Endothelial cell of umbilical vein (primary cell): ENCODE measurements at regions not wholly inside any gene's neighbourhood (a gene's known extent, or its start where the extent isn't known, plus 50 kb on each side); places are given as distances from the start of the nearest gene placed in this dataset.

Source experiments
- BruUV-seq: library from RNA; stranded (reverse); fragments of 400-500 nt; replicated peaks from 2 replicates; lab custom pipeline; 2021; lab: Mats Ljungman, UMichigan
- CTCF ChIA-PET: fragments of 300-600, 350-600 bp; sonication (Branson Sonifier 250); formaldehyde crosslinking; loops from one replicate; lab custom pipeline; 2021; ENCODE audit warnings: antibody characterized with exemption, inconsistent platforms; lab: Charles Lee
- POLR2A ChIA-PET: fragments of 300-600, 350-600 bp; sonication (Branson Sonifier 250); formaldehyde crosslinking; loops from one replicate; lab custom pipeline; 2021; ENCODE audit warnings: antibody characterized with exemption, inconsistent platforms; lab: Charles Lee
- DNase-seq: peaks from one replicate; pipeline ENCODE4 v3.0.0-alpha.2; 2011; ENCODE audit warnings: low read depth, low spot score
- FAIRE-seq: peaks from 2 replicates; lab custom pipeline; 2011; peaks lifted over from hg19 to GRCh38; lab: Jason Lieb, UNC
- H2AFZ ChIP-seq: 2 replicates; pipeline ENCODE4 v1.6.0; 2012; ENCODE audit warnings: low read depth, low read length, control low read depth, inconsistent platforms
- H3K27ac ChIP-seq: 2 replicates; pipeline ENCODE4 v1.5.1; 2011; ENCODE audit warnings: low read depth, mild to moderate bottlenecking, control low read depth, low read length, moderate library complexity; ENCODE audit not compliant: insufficient read depth
- H3K27me3 ChIP-seq, 2 experiments: 2 replicates each; pipeline versions ENCODE4 v1.6.0 to v1.6.1; 2011; ENCODE audit warnings: low read length in 2 of 2, mixed read lengths in 1 of 2; ENCODE audit not compliant: control insufficient read depth in 2 of 2, insufficient read depth in 2 of 2
- H3K36me3 ChIP-seq, 2 experiments: 2 replicates in 1 of 2; 3 replicates in 1 of 2; pipeline ENCODE4 v1.5.1; 2011; ENCODE audit warnings: low read length in 2 of 2, mild to moderate bottlenecking in 1 of 2, moderate library complexity in 1 of 2; ENCODE audit not compliant: control insufficient read depth in 2 of 2, insufficient read depth in 2 of 2; ENCODE audit errors: extremely low read depth in 1 of 2
- H3K4me1 ChIP-seq: 3 replicates; pipeline ENCODE4 v1.5.1; 2011; ENCODE audit warnings: mild to moderate bottlenecking, low read length; ENCODE audit not compliant: control insufficient read depth, insufficient read depth; ENCODE audit errors: extremely low read depth
- H3K4me2 ChIP-seq: 2 replicates; pipeline ENCODE4 v1.6.1; 2011; ENCODE audit warnings: low read length, control low read depth, mixed read lengths; ENCODE audit not compliant: insufficient read depth
- H3K4me3 ChIP-seq, 3 experiments: fragments of 200-600 bp in 1 of 3; sonication (generic), shearing (Covaris generic) in 1 of 3; replicated peaks in 1 of 3; 2 replicates each; pipeline ENCODE4 v1.5.1; 2011 to 2016; ENCODE audit warnings: control low read depth in 3 of 3, low read length in 3 of 3, mild to moderate bottlenecking in 2 of 3, inconsistent platforms in 1 of 3, low read depth in 1 of 3, moderate library complexity in 1 of 3; ENCODE audit not compliant: insufficient read depth in 1 of 3
- H3K79me2 ChIP-seq: 2 replicates; pipeline ENCODE4 v1.6.0; 2012; ENCODE audit warnings: low read length, inconsistent platforms; ENCODE audit not compliant: control insufficient read depth, insufficient read depth
- H3K9ac ChIP-seq: replicated peaks from 2 replicates; pipeline ENCODE3; 2011; ENCODE audit warnings: low read length, control low read depth; ENCODE audit not compliant: insufficient read depth; ENCODE audit errors: extremely low read depth
- H3K9me1 ChIP-seq: replicated peaks from 3 replicates; pipeline ENCODE4 v1.6.0; 2011; ENCODE audit warnings: mild to moderate bottlenecking, low read length; ENCODE audit not compliant: control insufficient read depth, insufficient read depth; ENCODE audit errors: extremely low read depth
- H3K9me3 ChIP-seq: replicated peaks from 2 replicates; pipeline ENCODE4 v1.5.1; 2012; ENCODE audit warnings: low read length, inconsistent platforms; ENCODE audit not compliant: control insufficient read depth, insufficient read depth
- H4K20me1 ChIP-seq: replicated peaks from 2 replicates; pipeline ENCODE3; 2011; ENCODE audit warnings: mild to moderate bottlenecking, low read length; ENCODE audit not compliant: control insufficient read depth, insufficient read depth; ENCODE audit errors: extremely low read depth
- EZH2 ChIP-seq: IDR thresholded peaks from 2 replicates; pipeline ENCODE4 v1.6.1; 2012; ENCODE audit warnings: borderline replicate concordance, low read depth, mild to moderate bottlenecking, moderate library complexity, low read length, inconsistent platforms; ENCODE audit not compliant: severe bottlenecking
- FOS ChIP-seq: IDR thresholded peaks from 2 replicates; pipeline ENCODE4 v1.6.1; 2011; ENCODE audit warnings: mild to moderate bottlenecking, low read length, moderate library complexity, borderline replicate concordance; ENCODE audit not compliant: insufficient read depth
- GATA2 ChIP-seq: IDR thresholded peaks from 2 replicates; pipeline ENCODE4 v1.7.0; 2011; ENCODE audit warnings: low read depth, mild to moderate bottlenecking, moderate library complexity, mixed read lengths, low read length; ENCODE audit not compliant: insufficient read length, insufficient read depth
- JUN ChIP-seq: IDR thresholded peaks from 2 replicates; pipeline ENCODE4 v1.6.1; 2011; ENCODE audit warnings: borderline replicate concordance, low read depth; ENCODE audit not compliant: insufficient read length, insufficient read depth
- MYC ChIP-seq: IDR thresholded peaks from one replicate; pipeline ENCODE4 v1.6.1; 2011; ENCODE audit warnings: mild to moderate bottlenecking, low read depth, low read length
- POLR2A ChIP-seq: IDR thresholded peaks from 2 replicates; pipeline ENCODE4 v1.6.1; 2012; ENCODE audit warnings: low read depth, mild to moderate bottlenecking, control low read depth, low read length
- POLR2AphosphoS5 ChIP-seq: IDR thresholded peaks from 2 replicates; pipeline ENCODE4 v1.6.1; 2012; ENCODE audit warnings: low read depth, mild to moderate bottlenecking, control low read depth, low read length, moderate library complexity; ENCODE audit not compliant: insufficient read depth
- dilution Hi-C: fragments of 300-500 bp; cut with MboI; formaldehyde crosslinking; loops from one replicate; pipeline ENCODE4 v1.15.0; 2019; ENCODE audit warnings: low sequenced_read_pairs; ENCODE audit not compliant: extremely low pct_ligation_motif_present
- intact Hi-C: fragments of 100-400 bp; cut with micrococcal nuclease; formaldehyde crosslinking; loops from one replicate; pipeline ENCODE4 v1.10.0; 2022
- TF ChIP-seq, protein P1 (sequence below), 2 donors: IDR thresholded peaks; 1 replicate in 1 of 2; 2 replicates in 1 of 2; pipeline ENCODE4 v1.5.1; 2011; ENCODE audit warnings: low read length in 2 of 2, mild to moderate bottlenecking in 2 of 2, moderate library complexity in 2 of 2, control low read depth in 1 of 2, inconsistent platforms in 1 of 2, low read depth in 1 of 2; ENCODE audit not compliant: insufficient read depth in 1 of 2; ENCODE audit errors: extremely low read depth in 1 of 2
- TF ChIP-seq, protein P2 (sequence below): IDR thresholded peaks from 2 replicates; pipeline ENCODE4 v1.6.1; 2011; ENCODE audit not compliant: insufficient read depth, insufficient read length

- Histone ChIP-seq H3K27me3 (no peaks in the 10 kb centered on the region), H3K36me3 (no peaks in the 10 kb centered on the region), H3K27ac (no peak overlapping the region), H3K4me3 (no peak overlapping the region), H3K9ac (no peak overlapping the region), H3K79me2 (no peaks in the 10 kb centered on the region), H3K4me2 (no peak overlapping the region), H3K9me3 (no peaks in the 10 kb centered on the region), H3K4me1 (no peaks in the 10 kb centered on the region), H3K9me1 (no peaks in the 10 kb centered on the region), H2AFZ (no peak overlapping the region), H4K20me1 (no peaks in the 10 kb centered on the region)
- POLR2A ChIA-PET = no interaction called here
- DNase-seq (no peak), FAIRE-seq (no peak)
- dilution Hi-C loops = no loop called here
- CTCF ChIA-PET = no interaction called here
- BruUV-seq = no TSS peak
- TF ChIP-seq, protein P1, sequence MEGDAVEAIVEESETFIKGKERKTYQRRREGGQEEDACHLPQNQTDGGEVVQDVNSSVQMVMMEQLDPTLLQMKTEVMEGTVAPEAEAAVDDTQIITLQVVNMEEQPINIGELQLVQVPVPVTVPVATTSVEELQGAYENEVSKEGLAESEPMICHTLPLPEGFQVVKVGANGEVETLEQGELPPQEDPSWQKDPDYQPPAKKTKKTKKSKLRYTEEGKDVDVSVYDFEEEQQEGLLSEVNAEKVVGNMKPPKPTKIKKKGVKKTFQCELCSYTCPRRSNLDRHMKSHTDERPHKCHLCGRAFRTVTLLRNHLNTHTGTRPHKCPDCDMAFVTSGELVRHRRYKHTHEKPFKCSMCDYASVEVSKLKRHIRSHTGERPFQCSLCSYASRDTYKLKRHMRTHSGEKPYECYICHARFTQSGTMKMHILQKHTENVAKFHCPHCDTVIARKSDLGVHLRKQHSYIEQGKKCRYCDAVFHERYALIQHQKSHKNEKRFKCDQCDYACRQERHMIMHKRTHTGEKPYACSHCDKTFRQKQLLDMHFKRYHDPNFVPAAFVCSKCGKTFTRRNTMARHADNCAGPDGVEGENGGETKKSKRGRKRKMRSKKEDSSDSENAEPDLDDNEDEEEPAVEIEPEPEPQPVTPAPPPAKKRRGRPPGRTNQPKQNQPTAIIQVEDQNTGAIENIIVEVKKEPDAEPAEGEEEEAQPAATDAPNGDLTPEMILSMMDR (IDR thresholded peaks at IDR 0.05; ENCODE audit: extremely low read depth in 1 of 2, insufficient read depth in 1 of 2, low read depth in 1 of 2, low read length in 2 of 2) = no peak
- TF ChIP-seq EZH2 (no peak), POLR2A (no peak), JUN (no peak), MYC (no peak), FOS (no peak), GATA2 (no peak), POLR2AphosphoS5 (no peak)
- TF ChIP-seq, protein P2, sequence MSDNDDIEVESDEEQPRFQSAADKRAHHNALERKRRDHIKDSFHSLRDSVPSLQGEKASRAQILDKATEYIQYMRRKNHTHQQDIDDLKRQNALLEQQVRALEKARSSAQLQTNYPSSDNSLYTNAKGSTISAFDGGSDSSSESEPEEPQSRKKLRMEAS = no peak
- intact Hi-C loops = no loop called here
These were observed 488.2 kb upstream of the NRG3 start for GRCh38 chr10:81386817-81387216.
